HG02623 (cell line): ENCODE measurements at regions not wholly inside any gene's neighbourhood (a gene's known extent, or its start where the extent isn't known, plus 50 kb on each side); places are given as distances from the start of the nearest gene placed in this dataset.

Source experiments
- ATAC-seq: cut with Tn5 transposase; IDR thresholded peaks from one replicate; pipeline ENCODE4 v1.9.1; 2021; ENCODE audit warnings: moderate library complexity; ENCODE audit not compliant: unreplicated experiment

GRCh38 chr1:56057466-56058405, 521.6 kb downstream of the PLPP3 start:
- ATAC-seq: no peak

GRCh38 chr1:56056438-56057287, 522.7 kb downstream of the PLPP3 start:
- ATAC-seq: no peak

- ATAC-seq: no peak
These were observed 524.4 kb downstream of the PLPP3 start for GRCh38 chr1:56054959-56055358.

GRCh38 chr1:56052041-56052440, 527.3 kb downstream of the PLPP3 start:
- no peak for ATAC-seq

- ATAC-seq: no peak
These were observed 528.5 kb downstream of the PLPP3 start for GRCh38 chr1:56050911-56051310.

GRCh38 chr1:56045477-56045876, 533.9 kb downstream of the PLPP3 start:
- no peak for ATAC-seq

- ATAC-seq: no peak
These were observed 534.3 kb downstream of the PLPP3 start for GRCh38 chr1:56045062-56045461.

- no peak for ATAC-seq
These were observed 542.9 kb downstream of the PLPP3 start for GRCh38 chr1:56036479-56036878.

GRCh38 chr1:56034847-56035481, 544.4 kb downstream of the PLPP3 start:
- no peak for ATAC-seq

- no peak for ATAC-seq
These were observed 545.1 kb downstream of the PLPP3 start for GRCh38 chr1:56034222-56034621.

GRCh38 chr1:56033321-56034037, 545.9 kb downstream of the PLPP3 start:
- no peak for ATAC-seq

- ATAC-seq: no peak
These were observed 547.2 kb downstream of the PLPP3 start for GRCh38 chr1:56032096-56032676.

GRCh38 chr1:56031001-56031400, 548.4 kb downstream of the PLPP3 start:
- ATAC-seq: no peak

GRCh38 chr1:56029319-56030003, 549.9 kb downstream of the PLPP3 start:
- no peak for ATAC-seq

GRCh38 chr1:56028911-56029310, 550.5 kb downstream of the PLPP3 start:
- ATAC-seq: no peak

- ATAC-seq: no peak
These were observed 551.1 kb downstream of the PLPP3 start for GRCh38 chr1:56028244-56028643.

GRCh38 chr1:56025942-56026341, 553.4 kb downstream of the PLPP3 start:
- no peak for ATAC-seq

GRCh38 chr1:56024155-56024554, 555.2 kb downstream of the PLPP3 start:
- no peak for ATAC-seq

GRCh38 chr1:56019922-56020321, 559.4 kb downstream of the PLPP3 start:
- no peak for ATAC-seq

GRCh38 chr1:56019472-56019871, 559.9 kb downstream of the PLPP3 start:
- ATAC-seq: no peak
